ENCODE measurements at regions not wholly inside any gene's neighbourhood (a gene's known extent, or its start where the extent isn't known, plus 50 kb on each side); places are given as distances from the start of the nearest gene placed in this dataset.
"Not testable (repeated sequence)": the region's sequence is repeated elsewhere in the genome, so short reads cannot be mapped to it uniquely, and the experiment has no call there.

GRCh38 chr5:115469904-115470516, 74.6 kb downstream of the FEM1C start:
- no peak for DNase-seq (ENCODE audit: low spot score)

DNA sequence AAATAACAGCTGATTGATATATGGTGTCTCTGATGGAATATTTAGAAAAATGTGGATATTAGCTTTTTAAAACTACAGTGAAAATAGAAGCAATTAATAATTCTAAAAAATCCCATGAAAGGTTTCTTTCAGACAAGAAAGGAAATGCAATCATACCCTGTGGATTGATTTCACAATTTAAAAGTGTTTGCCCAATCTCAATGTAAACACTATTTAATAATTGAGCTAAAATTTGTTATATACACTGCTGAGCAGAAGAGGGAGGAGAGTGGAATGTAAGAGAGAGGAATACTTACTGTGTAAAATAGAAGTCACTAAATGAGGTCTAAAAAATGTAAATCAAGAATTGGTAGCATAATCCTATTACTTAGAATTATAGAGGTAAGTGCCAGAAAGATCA, 76.9 kb downstream of the FEM1C start:
- DNase-seq (ENCODE audit: low spot score): no peak

GRCh38 chr5:115465431-115465830, 79.1 kb downstream of the FEM1C start:
- DNase-seq (ENCODE audit: low spot score): no peak

DNA sequence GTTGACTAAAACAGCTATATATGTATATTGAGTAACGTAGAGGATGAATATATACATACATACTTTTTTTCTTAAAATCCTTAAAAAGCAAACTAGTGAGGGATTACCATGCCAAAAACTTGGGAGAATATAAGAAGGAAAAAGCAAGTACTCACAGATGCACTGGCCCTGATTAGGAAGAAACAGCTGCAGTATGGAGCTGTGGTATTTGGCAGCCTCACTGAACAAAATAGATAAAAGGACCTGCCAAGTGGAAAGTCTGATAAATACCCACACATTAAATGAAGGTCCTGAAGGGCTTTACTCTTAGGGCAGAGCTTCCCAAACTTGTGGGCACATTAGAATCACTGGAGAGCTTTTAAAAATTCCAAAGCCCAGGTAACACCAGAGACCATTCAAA, 80.6 kb downstream of the FEM1C start:
- DNase-seq (ENCODE audit: low spot score): no peak

- DNase-seq (ENCODE audit: low spot score): peak; percentile 54
Measured at GRCh38 chr5:115461506-115462290, 82.9 kb downstream of the FEM1C start.

DNA sequence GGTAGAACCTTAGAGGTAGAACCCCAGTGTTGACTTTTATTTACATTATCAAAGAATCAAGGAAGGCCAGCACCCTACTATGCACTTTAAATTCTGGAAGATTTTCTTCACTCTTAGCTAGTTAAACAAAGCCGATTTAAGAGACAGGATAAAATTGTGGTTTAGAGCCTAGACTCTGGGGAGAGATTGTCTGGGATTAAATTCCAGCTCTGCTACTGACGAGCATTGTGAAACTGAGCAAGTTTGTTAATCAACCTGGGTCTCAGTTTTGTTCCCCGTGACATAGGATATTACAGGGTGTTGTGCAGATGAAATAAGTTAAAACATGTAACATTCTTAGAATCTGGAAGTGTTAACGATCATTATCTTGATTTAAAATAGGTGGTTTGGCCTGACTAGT, 83.5 kb downstream of the FEM1C start:
- DNase-seq (ENCODE audit: low spot score): no peak

- DNase-seq (ENCODE audit: low spot score): peak; percentile 90
Measured at GRCh38 chr5:115460472-115460871, 84.1 kb downstream of the FEM1C start.

DNA sequence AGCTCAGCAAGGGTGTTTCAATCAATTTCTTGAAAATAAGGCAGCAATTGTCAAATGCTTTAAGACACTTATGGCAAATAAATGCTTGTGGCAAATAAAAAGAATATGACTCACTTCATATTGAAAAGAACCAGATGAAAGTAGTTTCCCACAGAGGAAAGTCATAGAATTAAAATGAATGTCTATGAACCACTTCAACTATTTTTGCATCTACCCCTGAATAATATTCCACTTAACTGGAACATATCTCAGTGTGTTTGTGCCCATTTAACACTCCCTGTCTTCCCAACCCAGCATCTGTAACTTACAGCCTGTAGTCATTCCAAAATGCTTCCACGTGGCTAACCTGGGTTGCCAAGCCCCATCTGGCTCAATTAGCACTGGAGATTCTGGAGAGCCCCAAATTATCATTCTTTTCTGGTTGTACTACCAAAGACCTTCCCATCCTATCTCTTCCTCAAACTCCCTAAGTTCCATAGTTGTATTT, 84.7 kb downstream of the FEM1C start:
- DNase-seq (ENCODE audit: low spot score): no peak

DNA sequence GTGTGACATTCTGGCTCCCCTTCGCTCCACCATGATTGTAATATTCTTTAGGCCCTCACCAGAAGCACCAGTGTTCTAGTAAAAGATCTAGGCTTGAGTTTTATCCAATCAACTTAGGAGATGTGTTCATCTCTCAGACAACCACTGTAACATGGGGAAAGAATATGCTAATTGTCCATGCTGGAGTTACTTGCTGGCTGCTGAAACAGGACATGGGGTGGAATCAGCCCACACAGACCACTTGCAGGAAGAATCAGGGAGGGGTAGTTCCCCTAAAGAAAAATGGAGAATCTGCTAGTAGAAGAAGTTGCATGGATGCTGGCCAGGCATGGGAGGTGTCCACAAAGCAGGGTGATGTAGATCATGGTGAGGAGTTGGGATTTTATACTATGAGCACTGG, 86.2 kb downstream of the FEM1C start:
- no peak for DNase-seq (ENCODE audit: low spot score)

- no peak for DNase-seq (ENCODE audit: low spot score)
Measured at GRCh38 chr5:115458003-115458409, 86.6 kb downstream of the FEM1C start.

DNA sequence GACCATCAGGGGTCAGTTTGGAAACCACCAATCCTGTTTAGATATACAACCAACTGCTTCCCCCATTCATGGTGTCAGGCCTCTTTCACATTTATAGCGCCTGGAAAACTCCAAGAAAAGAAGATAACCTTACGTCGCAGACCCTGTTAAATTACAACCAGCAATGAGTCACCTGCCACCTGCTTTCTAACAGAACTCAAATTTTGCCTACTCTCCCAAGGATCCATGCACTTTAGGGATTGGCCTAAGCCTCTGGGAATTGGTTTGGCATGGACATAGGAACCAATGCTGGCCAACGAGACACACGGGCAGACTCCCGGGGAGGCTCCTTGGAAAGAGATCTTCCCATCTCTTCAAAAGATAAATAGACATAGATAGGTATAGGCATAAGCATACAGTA, 87.0 kb downstream of the FEM1C start:
- DNase-seq (ENCODE audit: low spot score): no peak

DNA sequence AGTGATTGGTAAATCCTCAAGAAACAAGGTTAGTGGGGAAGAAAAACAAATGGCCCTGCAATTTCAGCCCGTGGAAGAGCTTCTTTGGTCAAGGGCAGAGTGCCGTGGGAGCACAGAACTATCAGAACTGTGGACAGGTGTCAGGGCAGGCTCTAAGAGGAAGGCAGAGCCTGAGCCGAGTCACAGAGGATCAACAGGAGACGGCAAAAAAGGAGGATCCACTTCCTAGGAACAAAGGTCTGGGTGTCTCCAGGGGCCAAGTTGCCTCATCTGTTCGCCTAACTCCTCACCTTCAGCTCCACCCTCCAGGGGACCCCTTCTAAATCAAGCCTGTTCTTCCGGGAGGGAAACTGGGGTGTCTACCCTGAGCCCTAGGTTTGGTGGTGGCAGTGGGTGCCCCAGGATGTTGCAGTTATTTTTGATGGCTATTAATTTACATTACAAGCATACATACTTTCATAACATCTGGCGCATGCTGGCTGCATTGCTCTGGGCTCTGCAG, 88.0 kb downstream of the FEM1C start:
- no peak for DNase-seq (ENCODE audit: low spot score)

DNA sequence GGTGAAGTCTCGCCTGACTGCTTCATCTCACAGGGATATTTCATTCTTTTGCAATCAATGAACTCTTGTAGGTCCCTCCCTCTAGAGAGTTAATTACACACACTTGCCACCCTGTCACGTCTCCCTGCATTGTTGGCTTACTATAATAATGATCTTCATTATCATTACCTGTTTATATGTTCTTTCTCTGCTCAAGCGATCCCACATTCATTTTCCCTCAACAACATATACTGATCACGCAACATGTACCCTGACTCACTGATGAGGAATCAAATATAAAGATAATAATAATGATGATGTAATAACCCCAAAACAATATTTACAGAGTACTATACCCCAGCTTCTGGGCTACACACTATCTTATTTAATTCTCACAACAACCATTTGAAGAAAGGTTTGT, 88.5 kb downstream of the FEM1C start:
- DNase-seq (ENCODE audit: low spot score): no peak

GRCh38 chr5:115455301-115455707, 89.3 kb downstream of the FEM1C start:
- peak; percentile 75 for DNase-seq (ENCODE audit: low spot score)

DNA sequence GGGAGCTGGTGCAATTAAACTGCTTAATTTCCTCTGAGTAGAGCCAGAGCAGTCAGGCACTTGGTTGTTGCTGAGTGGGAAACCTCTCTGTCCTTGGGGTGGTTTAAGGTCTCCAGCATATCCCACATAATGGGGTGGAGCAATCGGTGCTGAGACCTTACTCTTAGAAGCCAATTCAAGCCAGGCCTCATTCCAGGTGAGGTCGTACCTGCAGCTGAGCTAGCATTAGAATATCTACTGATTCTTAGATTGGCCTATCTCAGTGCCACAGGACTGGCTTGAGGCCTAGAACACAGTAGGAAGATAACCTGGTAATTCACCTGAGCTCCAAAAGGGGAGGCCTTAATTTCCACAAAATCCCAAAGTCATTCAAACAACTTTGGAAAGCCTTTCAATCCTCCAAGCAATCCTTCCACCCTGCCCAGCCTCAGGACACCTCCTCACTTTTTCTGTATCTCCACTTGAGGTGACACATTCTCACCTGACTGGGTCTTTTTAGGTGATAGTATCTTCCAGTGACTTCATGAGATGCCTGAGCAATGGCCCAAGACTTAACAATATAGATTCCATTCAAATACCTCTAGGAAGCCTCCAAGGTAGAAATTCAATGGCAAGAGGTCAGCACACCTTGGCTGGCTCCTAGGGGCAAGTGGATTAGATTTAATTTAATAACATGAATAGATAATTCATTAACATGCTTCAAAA, 91.0 kb downstream of the FEM1C start:
- DNase-seq (ENCODE audit: low spot score): no peak

- peak; percentile 7 for DNase-seq (ENCODE audit: low spot score)
Measured at GRCh38 chr5:115452536-115453235, 91.9 kb downstream of the FEM1C start.

GRCh38 chr5:115452083-115452482, 92.5 kb downstream of the FEM1C start:
- DNase-seq (ENCODE audit: low spot score): no peak

- DNase-seq (ENCODE audit: low spot score): no peak
Measured at GRCh38 chr5:115450741-115451140, 93.8 kb downstream of the FEM1C start.

DNA sequence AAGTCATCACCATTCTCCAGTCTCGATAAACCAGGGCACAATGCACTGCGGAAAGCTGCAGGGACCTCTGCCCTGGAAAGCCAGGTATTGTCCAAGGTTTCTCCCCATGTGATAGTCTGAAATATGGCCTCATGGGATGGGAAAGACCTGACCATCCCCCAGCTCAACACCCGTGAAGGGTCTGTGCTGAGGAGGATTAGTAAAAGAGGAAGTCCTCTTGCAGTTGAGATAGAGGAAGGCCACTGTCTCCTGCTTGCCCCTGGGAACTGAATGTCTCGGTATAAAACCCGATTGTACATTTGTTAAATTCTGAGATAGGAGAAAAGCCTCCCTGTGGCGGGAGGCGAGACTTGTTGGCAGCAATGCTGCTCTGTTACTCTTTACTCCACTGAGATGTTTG, 95.9 kb downstream of the FEM1C start:
- not testable (repeated sequence) for DNase-seq (ENCODE audit: low spot score)

DNA sequence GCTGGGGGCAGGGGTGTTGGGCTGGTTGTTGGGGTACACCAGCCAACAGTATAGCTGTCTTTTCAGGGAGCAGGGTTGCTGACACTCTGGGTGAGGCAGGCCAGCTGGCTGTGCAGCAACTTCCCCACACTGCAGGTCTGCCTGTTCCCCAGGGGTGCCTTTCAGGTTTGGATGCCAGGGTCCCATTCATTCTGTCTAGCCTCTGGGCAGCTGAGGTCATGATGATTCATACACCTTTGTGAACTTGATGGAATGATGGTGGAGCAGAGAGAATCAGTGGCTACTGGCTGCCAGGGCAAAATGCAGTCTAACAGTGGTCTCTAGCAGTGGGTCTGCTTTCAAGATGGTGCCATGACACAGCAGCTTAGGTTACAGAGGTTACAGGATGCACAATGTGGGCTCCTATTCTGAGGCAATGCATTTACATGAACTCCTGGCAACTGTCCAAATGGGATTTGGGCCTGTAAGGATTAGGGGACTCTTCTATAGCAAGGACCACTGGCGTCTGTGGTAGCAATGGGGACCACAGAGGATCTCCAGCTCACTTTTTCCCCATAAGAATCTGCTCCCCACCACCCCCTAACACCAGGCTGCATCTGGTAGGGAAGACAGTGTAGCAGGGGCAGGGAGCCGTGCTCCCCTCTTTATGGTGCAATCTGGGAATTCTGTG, 103.7 kb downstream of the FEM1C start:
- DNase-seq (ENCODE audit: low spot score): no peak

DNA sequence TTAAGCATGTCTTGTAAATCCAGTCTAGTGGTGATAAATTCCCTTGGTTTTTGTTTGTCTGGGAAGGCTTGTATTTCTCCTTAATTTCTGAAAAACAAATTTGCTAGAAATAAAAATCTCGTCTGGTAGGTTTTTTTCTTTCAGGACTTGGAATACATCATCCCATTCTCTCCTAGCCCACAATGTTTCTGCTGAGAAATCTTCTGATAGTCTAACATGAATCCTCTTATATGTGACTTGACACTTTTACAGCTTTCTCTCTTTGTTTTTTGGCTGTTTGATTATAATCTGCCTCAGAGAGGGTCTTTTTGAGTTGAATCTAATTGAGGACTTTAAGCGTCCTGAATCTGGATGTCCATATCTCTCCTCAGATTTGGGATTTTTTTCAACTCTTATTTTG, 104.9 kb downstream of the FEM1C start:
- no peak for DNase-seq (ENCODE audit: low spot score)

- DNase-seq (ENCODE audit: low spot score): no peak
Measured at GRCh38 chr5:115439042-115439441, 105.5 kb downstream of the FEM1C start.
